ENCODE measurements at regions not wholly inside any gene's neighbourhood (a gene's known extent, or its start where the extent isn't known, plus 50 kb on each side); places are given as distances from the start of the nearest gene placed in this dataset.
A peak's percentile ranks its signal among the peaks of the same experiment; 100 is the strongest.

GRCh38 chr10:130751106-130751840 lies 560.2 kb downstream of the TCERG1L start:
- no peak overlapping the region for H3K4me3 ChIP-seq
- H3K4me1 ChIP-seq (ENCODE audit: low read depth), result no peaks in the 10 kb centered on the region
- no peak for ATAC-seq
- H3K9me3 ChIP-seq, result peaks cover 4% of the 10 kb centered on the region
- no peak for DNase-seq
- intact Hi-C loops (cut with DNase I, micrococcal nuclease), result no loop called here
- no peak for TF ChIP-seq CTCF (IDR thresholded peaks at IDR 0.05)
- H3K36me3 ChIP-seq (ENCODE audit: low read depth), result no peaks in the 10 kb centered on the region

GRCh38 chr10:130751851-130752250 lies 559.7 kb downstream of the TCERG1L start:
- DNase-seq (no peak), ATAC-seq (no peak)
- no peak for TF ChIP-seq CTCF (IDR thresholded peaks at IDR 0.05)
- Histone ChIP-seq H3K4me1 (ENCODE audit: low read depth) (no peaks in the 10 kb centered on the region), H3K9me3 (peaks cover 4% of the 10 kb centered on the region), H3K36me3 (ENCODE audit: low read depth) (no peaks in the 10 kb centered on the region), H3K4me3 (no peak overlapping the region)
- intact Hi-C loops (cut with DNase I, micrococcal nuclease), result no loop called here

GRCh38 chr10:130756651-130757050 lies 554.9 kb downstream of the TCERG1L start:
- intact Hi-C loops (cut with DNase I, micrococcal nuclease), result no loop called here
- peak in 1 of 3 donors; percentile 3 for DNase-seq
- no peak for ATAC-seq

GRCh38 chr10:130757271-130757670 lies 554.2 kb downstream of the TCERG1L start:
- Histone ChIP-seq H3K9me3 (peaks cover 11% of the 10 kb centered on the region), H3K36me3 (ENCODE audit: low read depth) (no peaks in the 10 kb centered on the region), H3K4me1 (ENCODE audit: low read depth) (no peaks in the 10 kb centered on the region), H3K4me3 (no peak overlapping the region)
- no peak for TF ChIP-seq CTCF (IDR thresholded peaks at IDR 0.05)
- ATAC-seq (no peak), DNase-seq (peak in 1 of 3 donors; percentile 2)
- intact Hi-C loops (cut with DNase I, micrococcal nuclease), result no loop called here

More at GRCh38 chr10:130756651-130757050, 554.9 kb downstream of the TCERG1L start:
- Histone ChIP-seq H3K36me3 (ENCODE audit: low read depth) (no peaks in the 10 kb centered on the region), H3K4me1 (ENCODE audit: low read depth) (no peaks in the 10 kb centered on the region), H3K9me3 (peaks cover 8% of the 10 kb centered on the region), H3K4me3 (no peak overlapping the region)
- TF ChIP-seq CTCF (IDR thresholded peaks at IDR 0.05), result no peak

- TF ChIP-seq CTCF (IDR thresholded peaks at IDR 0.05), result no peak
- Histone ChIP-seq H3K9me3 (peaks cover 11% of the 10 kb centered on the region), H3K36me3 (ENCODE audit: low read depth) (no peaks in the 10 kb centered on the region), H3K4me3 (no peak overlapping the region), H3K4me1 (ENCODE audit: low read depth) (no peaks in the 10 kb centered on the region)
- ATAC-seq, result no peak
- intact Hi-C loops (cut with DNase I, micrococcal nuclease), result no loop called here
- DNase-seq, result peak in 1 of 3 donors; percentile 1
These were observed 553.6 kb downstream of the TCERG1L start for GRCh38 chr10:130757821-130758489.
